DOHH2 (cell line): ENCODE measurements at regions not wholly inside any gene's neighbourhood (a gene's known extent, or its start where the extent isn't known, plus 50 kb on each side); places are given as distances from the start of the nearest gene placed in this dataset.

ENCODE experiments used
- H3F3A ChIP-seq: fragments of 200-600 bp; sonication (generic), shearing (Covaris generic); 2 replicates; pipeline ENCODE4 v1.6.0; 2016; ENCODE audit warnings: antibody characterized with exemption, mild to moderate bottlenecking; ENCODE audit not compliant: control insufficient read depth, insufficient read depth
- H3K27ac ChIP-seq: fragments of 200-600 bp; sonication (generic); 2 replicates; pipeline ENCODE4 v1.5.1; 2014; ENCODE audit warnings: low read depth, mild to moderate bottlenecking, low read length, moderate library complexity
- H3K27me3 ChIP-seq: fragments of 200-600 bp; sonication (generic); 2 replicates; pipeline ENCODE4 v1.6.1; 2014; ENCODE audit warnings: mild to moderate bottlenecking, low read length, mixed read lengths; ENCODE audit not compliant: control insufficient read depth
- H3K36me3 ChIP-seq: fragments of 200-600 bp; sonication (generic); 2 replicates; pipeline ENCODE4 v1.6.1; 2014; ENCODE audit warnings: mild to moderate bottlenecking, low read length, moderate library complexity, mixed read lengths; ENCODE audit not compliant: control insufficient read depth
- H3K4me1 ChIP-seq: fragments of 200-600 bp; sonication (generic); 2 replicates; pipeline ENCODE4 v1.6.1; 2014; ENCODE audit warnings: mild to moderate bottlenecking, low read length, mixed read lengths; ENCODE audit not compliant: control insufficient read depth
- H3K4me2 ChIP-seq: fragments of 200-600 bp; sonication (generic); 2 replicates; pipeline ENCODE4 v1.6.0; 2014; ENCODE audit warnings: mild to moderate bottlenecking, low read length, moderate library complexity
- H3K4me3 ChIP-seq: fragments of 200-600 bp; sonication (generic); 2 replicates; pipeline ENCODE4 v1.5.1; 2014; ENCODE audit warnings: mild to moderate bottlenecking, low read length, mixed read lengths
- H3K79me2 ChIP-seq: fragments of 200-600 bp; sonication (generic); 2 replicates; pipeline ENCODE4 v1.6.1; 2014; ENCODE audit warnings: mild to moderate bottlenecking, low read length, mixed read lengths; ENCODE audit not compliant: control insufficient read depth
- H3K9me2 ChIP-seq: fragments of 200-600 bp; sonication (generic); replicated peaks from 2 replicates; pipeline ENCODE4 v1.6.1; 2014; ENCODE audit warnings: mild to moderate bottlenecking, low read length, mixed read lengths; ENCODE audit not compliant: control insufficient read depth
- H3K9me3 ChIP-seq: fragments of 200-600 bp; sonication (generic); 2 replicates; pipeline ENCODE4 v1.6.1; 2014; ENCODE audit warnings: antibody characterized with exemption, low read length, mixed read lengths; ENCODE audit not compliant: control insufficient read depth, insufficient read depth
- H4K20me1 ChIP-seq: fragments of 200-600 bp; sonication (generic); 2 replicates; pipeline ENCODE4 v1.6.0; 2014; ENCODE audit warnings: low read depth, mild to moderate bottlenecking, antibody characterized with exemption, low read length, moderate library complexity; ENCODE audit not compliant: control insufficient read depth, insufficient read depth
- CTCF ChIP-seq: fragments of 200-600 bp; sonication (generic); IDR thresholded peaks from one replicate; pipeline ENCODE4 v1.5.1; 2014; ENCODE audit warnings: antibody characterized with exemption, mild to moderate bottlenecking, low read depth, low read length; ENCODE audit not compliant: poor library complexity, severe bottlenecking
- EZH2phosphoT487 ChIP-seq: fragments of 200-600 bp; sonication (generic); IDR thresholded peaks from 2 replicates; pipeline ENCODE4 v1.6.1; 2017; ENCODE audit warnings: borderline replicate concordance, mild to moderate bottlenecking, antibody characterized with exemption, low read length, moderate library complexity, mixed read lengths

GRCh38 chr10:64785816-64786215 is 1264.6 kb downstream of the REEP3 start:
- Histone ChIP-seq H3K4me3 (no peak overlapping the region), H3K9me2 (no peaks in the 10 kb centered on the region), H3K27ac (no peak overlapping the region), H3K9me3 (0 out of 2 replicates have a peak, but pooled peaks cover 6% of the 10 kb centered on the region), H3K4me1 (no peaks in the 10 kb centered on the region), H3K4me2 (no peak overlapping the region), H3K79me2 (no peaks in the 10 kb centered on the region), H3K27me3 (no peaks in the 10 kb centered on the region), H3K36me3 (no peaks in the 10 kb centered on the region), H3F3A (no peaks in the 10 kb centered on the region), H4K20me1 (no peaks in the 10 kb centered on the region)
- TF ChIP-seq EZH2phosphoT487 (no peak), CTCF (no peak)

GRCh38 chr10:64786989-64787388 is 1265.8 kb downstream of the REEP3 start:
- no peaks in the 10 kb centered on the region for H3K9me2 ChIP-seq
- no peak overlapping the region for H3K4me3 ChIP-seq
- H3K79me2 ChIP-seq, result no peaks in the 10 kb centered on the region
- no peaks in the 10 kb centered on the region for H3K4me1 ChIP-seq
- H3K27me3 ChIP-seq, result no peaks in the 10 kb centered on the region
- TF ChIP-seq EZH2phosphoT487 (no peak), CTCF (no peak)
- no peaks in the 10 kb centered on the region for H3F3A ChIP-seq
- 0 out of 2 replicates have a peak, but pooled peaks cover 6% of the 10 kb centered on the region for H3K9me3 ChIP-seq
- no peak overlapping the region for H3K27ac ChIP-seq
- H3K36me3 ChIP-seq, result no peaks in the 10 kb centered on the region
- no peaks in the 10 kb centered on the region for H4K20me1 ChIP-seq
- H3K4me2 ChIP-seq, result no peak overlapping the region

GRCh38 chr10:64795847-64796246 is 1274.6 kb downstream of the REEP3 start:
- Histone ChIP-seq H3F3A (no peaks in the 10 kb centered on the region), H3K9me2 (no peaks in the 10 kb centered on the region), H3K9me3 (no peaks in the 10 kb centered on the region; the same call in 1 of the 2 replicates), H3K36me3 (no peaks in the 10 kb centered on the region), H3K4me1 (no peaks in the 10 kb centered on the region), H3K79me2 (no peaks in the 10 kb centered on the region), H3K27me3 (no peaks in the 10 kb centered on the region), H4K20me1 (no peaks in the 10 kb centered on the region), H3K27ac (no peak overlapping the region), H3K4me2 (no peak overlapping the region), H3K4me3 (no peak overlapping the region)
- TF ChIP-seq EZH2phosphoT487 (no peak), CTCF (no peak)
